WI38 (cell line): ENCODE measurements at regions not wholly inside any gene's neighbourhood (a gene's known extent, or its start where the extent isn't known, plus 50 kb on each side); places are given as distances from the start of the nearest gene placed in this dataset.

Source experiments
- H3K4me3 ChIP-seq: 2 replicates; pipeline ENCODE4 v1.5.1; 2011; ENCODE audit warnings: low read depth, mild to moderate bottlenecking, control low read depth, low read length
- TF ChIP-seq, protein P1 (sequence below): IDR thresholded peaks from 2 replicates; pipeline ENCODE4 v1.5.1; 2012; ENCODE audit warnings: low read depth, mild to moderate bottlenecking, control low read depth, low read length

- H3K4me3 ChIP-seq, result no peak overlapping the region
- TF ChIP-seq, protein P1, sequence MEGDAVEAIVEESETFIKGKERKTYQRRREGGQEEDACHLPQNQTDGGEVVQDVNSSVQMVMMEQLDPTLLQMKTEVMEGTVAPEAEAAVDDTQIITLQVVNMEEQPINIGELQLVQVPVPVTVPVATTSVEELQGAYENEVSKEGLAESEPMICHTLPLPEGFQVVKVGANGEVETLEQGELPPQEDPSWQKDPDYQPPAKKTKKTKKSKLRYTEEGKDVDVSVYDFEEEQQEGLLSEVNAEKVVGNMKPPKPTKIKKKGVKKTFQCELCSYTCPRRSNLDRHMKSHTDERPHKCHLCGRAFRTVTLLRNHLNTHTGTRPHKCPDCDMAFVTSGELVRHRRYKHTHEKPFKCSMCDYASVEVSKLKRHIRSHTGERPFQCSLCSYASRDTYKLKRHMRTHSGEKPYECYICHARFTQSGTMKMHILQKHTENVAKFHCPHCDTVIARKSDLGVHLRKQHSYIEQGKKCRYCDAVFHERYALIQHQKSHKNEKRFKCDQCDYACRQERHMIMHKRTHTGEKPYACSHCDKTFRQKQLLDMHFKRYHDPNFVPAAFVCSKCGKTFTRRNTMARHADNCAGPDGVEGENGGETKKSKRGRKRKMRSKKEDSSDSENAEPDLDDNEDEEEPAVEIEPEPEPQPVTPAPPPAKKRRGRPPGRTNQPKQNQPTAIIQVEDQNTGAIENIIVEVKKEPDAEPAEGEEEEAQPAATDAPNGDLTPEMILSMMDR, result no peak
Observed at GRCh38 chr9:115423646-115424045, 305.7 kb upstream of the TNC start.

GRCh38 chr9:115425601-115426000, 307.6 kb upstream of the TNC start:
- TF ChIP-seq, protein P1, result no peak
- H3K4me3 ChIP-seq, result no peak overlapping the region

GRCh38 chr9:115437418-115437817, 319.5 kb upstream of the TNC start:
- H3K4me3 ChIP-seq, result no peak overlapping the region
- TF ChIP-seq, protein P1, result no peak

DNA sequence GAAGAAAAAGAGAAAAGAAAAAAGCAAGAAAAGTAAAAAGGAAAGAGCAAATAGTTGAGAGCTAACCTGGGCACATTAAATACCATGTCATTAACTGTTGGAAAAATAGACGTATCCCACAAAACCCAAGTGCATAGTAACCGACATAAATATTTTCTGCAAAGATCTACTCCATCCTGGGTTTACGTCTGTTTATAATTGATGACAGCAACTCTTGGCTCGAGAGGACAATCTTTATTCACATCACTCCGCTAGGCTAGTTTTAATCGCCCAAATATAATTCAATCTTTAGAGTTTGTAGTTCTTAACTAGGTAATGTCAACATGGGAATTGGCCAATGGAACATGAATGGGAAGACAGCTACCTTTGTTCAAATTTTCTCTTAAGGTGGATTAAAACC, 321.7 kb upstream of the TNC start:
- no peak overlapping the region for H3K4me3 ChIP-seq
- TF ChIP-seq, protein P1, result no peak

DNA sequence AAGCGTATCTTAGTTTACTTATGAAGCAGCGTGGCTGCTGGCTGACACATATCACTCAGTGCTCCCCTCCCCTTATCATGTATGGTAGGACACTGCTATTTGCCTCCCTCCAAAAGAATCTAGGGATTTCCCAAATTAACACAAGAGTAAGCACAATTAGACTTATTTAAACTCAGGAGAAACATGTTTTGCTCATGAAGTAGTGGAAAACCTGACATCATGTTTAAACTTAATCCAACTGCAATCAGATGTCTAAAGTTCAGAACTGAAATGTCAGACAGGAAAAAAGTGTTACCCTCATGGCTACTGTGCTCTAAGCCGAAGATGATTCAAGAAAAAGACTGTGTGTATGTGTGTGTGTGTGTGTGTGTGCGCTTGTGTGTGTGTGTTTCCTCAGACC, 324.1 kb upstream of the TNC start:
- H3K4me3 ChIP-seq, result no peak overlapping the region
- TF ChIP-seq, protein P1, result no peak

DNA sequence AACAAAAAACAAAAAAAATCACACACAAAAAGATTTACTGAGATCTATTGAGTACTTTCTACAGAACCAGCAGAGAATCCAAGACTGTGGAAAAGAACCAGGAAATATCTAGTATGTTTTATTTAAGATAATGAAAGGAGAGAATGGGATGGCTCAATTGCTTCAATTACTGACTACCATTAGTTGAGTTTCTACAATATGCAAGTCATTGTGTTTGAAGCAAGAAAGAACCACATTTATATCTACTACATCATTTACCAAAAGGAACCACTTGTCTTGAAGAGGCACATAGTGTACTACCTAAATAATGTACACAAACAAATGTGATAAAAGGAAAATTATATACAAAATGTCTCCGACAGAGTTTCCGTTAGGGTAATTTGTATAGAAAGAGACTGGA, 325.9 kb upstream of the TNC start:
- H3K4me3 ChIP-seq, result no peak overlapping the region
- TF ChIP-seq, protein P1, result no peak

GRCh38 chr9:115444959-115445358, 327.0 kb upstream of the TNC start:
- TF ChIP-seq, protein P1, result no peak
- H3K4me3 ChIP-seq, result no peak overlapping the region
